HepG2 (cell line): ENCODE measurements at regions not wholly inside any gene's neighbourhood (a gene's known extent, or its start where the extent isn't known, plus 50 kb on each side); places are given as distances from the start of the nearest gene placed in this dataset.

Experiments
- CTCF ChIP-seq: sonication (generic); formaldehyde crosslinking; IDR thresholded peaks from 2 replicates; pipeline ENCODE4 v1.5.0; 2020; ENCODE audit warnings: mild to moderate bottlenecking, missing genetic modification reagents, moderate library complexity
- NCOA5 ChIP-seq: sonication (generic); formaldehyde crosslinking; IDR thresholded peaks from 2 replicates; pipeline ENCODE4 v1.4.0; 2020; ENCODE audit warnings: missing genetic modification reagents
- PBX3 ChIP-seq: sonication (generic); formaldehyde crosslinking; IDR thresholded peaks from 2 replicates; pipeline ENCODE4 v1.8.1; 2023; ENCODE audit warnings: missing genetic modification reagents, inconsistent platforms, borderline replicate concordance
- RELA ChIP-seq: sonication (generic); formaldehyde crosslinking; IDR thresholded peaks from 2 replicates; pipeline ENCODE4 v1.4.0; 2020; ENCODE audit warnings: missing genetic modification reagents
- TRIM24 ChIP-seq: sonication (generic); formaldehyde crosslinking; IDR thresholded peaks from 2 replicates; pipeline ENCODE4 v1.8.0; 2022; ENCODE audit warnings: mild to moderate bottlenecking, missing genetic modification reagents
- ZBTB4 ChIP-seq: sonication (generic); formaldehyde crosslinking; IDR thresholded peaks from 2 replicates; pipeline ENCODE4 v1.4.0; 2020; ENCODE audit warnings: missing genetic modification reagents, mild to moderate bottlenecking, borderline replicate concordance
- ZFYVE20 ChIP-seq: sonication (generic); formaldehyde crosslinking; IDR thresholded peaks from 2 replicates; pipeline ENCODE4 v1.8.0; 2023; ENCODE audit warnings: low read depth, mild to moderate bottlenecking, moderate library complexity, missing genetic modification reagents, borderline replicate concordance
- ZNF331 ChIP-seq: sonication (generic); formaldehyde crosslinking; IDR thresholded peaks from 2 replicates; pipeline ENCODE4 v1.4.0; 2020; ENCODE audit warnings: missing genetic modification reagents

- TF ChIP-seq ZBTB4 (no peak), ZFYVE20 (no peak), PBX3 (no peak), ZNF331 (no peak), TRIM24 (CRISPR knock-in tag) (no peak), CTCF (CRISPR knock-in tag) (no peak), RELA (CRISPR knock-in tag) (no peak), NCOA5 (CRISPR knock-in tag) (no peak)
Measured at GRCh38 chr7:84668116-84668515, 473.5 kb upstream of the SEMA3A start.
